K562 (cell line): ENCODE measurements at regions not wholly inside any gene's neighbourhood (a gene's known extent, or its start where the extent isn't known, plus 50 kb on each side); places are given as distances from the start of the nearest gene placed in this dataset.

ENCODE experiments used
- ATAC-seq: fragments of 200-7000 bp; cut with Tn5 transposase; 3 replicates; pipeline ENCODE4 v1.9.1; 2020; ENCODE audit warnings: moderate library complexity
- BruUV-seq: library from RNA; stranded (reverse); fragments of 400-500 nt; replicated peaks from 2 replicates; lab custom pipeline; 2021; lab: Mats Ljungman, UMichigan
- CTCF ChIA-PET: fragments of 300-600 bp; formaldehyde crosslinking; extraction: SDS; loops from one replicate; lab custom pipeline; 2021; ENCODE audit warnings: low intra/inter-chr PET ratio; lab: Yijun Ruan, JAX
- POLR2A ChIA-PET: fragments of 300-600, 350-650 bp; sonication (Branson Sonifier 250); formaldehyde crosslinking; extraction: SDS; loops from one replicate; lab custom pipeline; 2021; ENCODE audit warnings: antibody characterized with exemption, inconsistent platforms; lab: Yijun Ruan, JAX
- DNase-seq, 4 experiments: peaks; one replicate each; pipeline versions ENCODE4 v3.0.0 to v3.0.0-alpha.2; 2011 to 2018; ENCODE audit warnings: low spot score in 3 of 4, mixed read lengths in 3 of 4; ENCODE audit errors: extremely low read depth in 1 of 4
- FAIRE-seq: peaks from 2 replicates; lab custom pipeline; 2011; peaks lifted over from hg19 to GRCh38; lab: Jason Lieb, UNC
- H2AFZ ChIP-seq: 2 replicates; pipeline ENCODE4 v1.6.0; 2011; ENCODE audit warnings: low read depth, low read length, control low read depth, inconsistent platforms
- H3K27ac ChIP-seq: fragments of 200-600 bp; 3 replicates; pipeline ENCODE4 v1.8.0; 2011; ENCODE audit warnings: low read depth, mild to moderate bottlenecking, control low read depth, inconsistent platforms, low read length, moderate library complexity, mixed read lengths; ENCODE audit errors: extremely low read depth
- H3K27me3 ChIP-seq, 2 experiments: fragments of 300-600 bp in 1 of 2; 2 replicates in 1 of 2; 3 replicates in 1 of 2; pipeline versions ENCODE4 v1.6.0 to v1.8.0; 2011; ENCODE audit warnings: inconsistent platforms in 2 of 2, low read length in 2 of 2, mild to moderate bottlenecking in 1 of 2, mixed read lengths in 1 of 2, moderate library complexity in 1 of 2; ENCODE audit not compliant: control insufficient read depth in 2 of 2, insufficient read depth in 2 of 2
- H3K36me3 ChIP-seq: fragments of 300-600 bp; 3 replicates; pipeline ENCODE4 v1.8.0; 2011; ENCODE audit warnings: mild to moderate bottlenecking, low read length, inconsistent platforms; ENCODE audit not compliant: control insufficient read depth, insufficient read depth
- H3K4me1 ChIP-seq, 2 experiments: fragments of 200-600 bp in 1 of 2; replicated peaks in 1 of 2; 2 replicates in 1 of 2; 3 replicates in 1 of 2; pipeline versions ENCODE4 v1.5.1 to v1.8.0; 2011; ENCODE audit warnings: inconsistent platforms in 2 of 2, low read length in 2 of 2, mild to moderate bottlenecking in 1 of 2, mixed read lengths in 1 of 2, moderate library complexity in 1 of 2; ENCODE audit not compliant: control insufficient read depth in 2 of 2, insufficient read depth in 2 of 2
- H3K4me2 ChIP-seq: 2 replicates; pipeline ENCODE4 v1.6.1; 2011; ENCODE audit warnings: low read length, control low read depth, inconsistent platforms, mixed read lengths; ENCODE audit not compliant: insufficient read depth
- H3K4me3 ChIP-seq: fragments of 200-600 bp; sonication (generic), shearing (Covaris generic); 2 replicates; pipeline ENCODE4 v1.5.1; 2016; ENCODE audit warnings: control low read depth, inconsistent platforms
- H3K79me2 ChIP-seq: fragments of 200-600 bp; 3 replicates; pipeline ENCODE4 v1.8.0; 2011; ENCODE audit warnings: low read length, inconsistent platforms; ENCODE audit not compliant: control insufficient read depth, insufficient read depth
- H3K9ac ChIP-seq, 2 experiments: 2 replicates each; pipeline versions ENCODE4 v1.6.0 to v1.6.1; 2011; ENCODE audit warnings: low read depth in 2 of 2, low read length in 2 of 2, control low read depth in 1 of 2, inconsistent platforms in 1 of 2, mild to moderate bottlenecking in 1 of 2, mixed read lengths in 1 of 2; ENCODE audit not compliant: insufficient read depth in 1 of 2
- H3K9me1 ChIP-seq: one replicate; pipeline ENCODE4 v1.6.0; 2011; ENCODE audit warnings: inconsistent platforms, mild to moderate bottlenecking, low read length, moderate library complexity; ENCODE audit not compliant: control insufficient read depth, insufficient read depth
- H3K9me3 ChIP-seq: replicated peaks from 2 replicates; pipeline ENCODE4 v1.5.1; 2011; ENCODE audit warnings: low read depth, low read length, inconsistent platforms; ENCODE audit not compliant: control insufficient read depth, insufficient read depth
- H4K20me1 ChIP-seq: replicated peaks from 2 replicates; pipeline ENCODE4 v1.6.1; 2011; ENCODE audit warnings: low read length, inconsistent platforms, mixed read lengths; ENCODE audit not compliant: control insufficient read depth, insufficient read depth
- HDAC6 ChIP-seq: IDR thresholded peaks from 2 replicates; pipeline ENCODE4 v1.6.1; 2012; ENCODE audit warnings: low read depth, mild to moderate bottlenecking, control low read depth, inconsistent platforms, low read length, moderate library complexity
- NFATC3 ChIP-seq: fragments of 450-650 bp; IDR thresholded peaks from 2 replicates; pipeline ENCODE4 v1.6.1; 2017; ENCODE audit warnings: mild to moderate bottlenecking
- WGBS: fragments of 100-300 bp; shearing (Covaris generic); methylation state at CpG from one replicate; pipeline ENCODE4 v1.1.6; 2016; ENCODE audit warnings: low coverage, mixed read lengths; ENCODE audit not compliant: insufficient coverage; ENCODE audit errors: missing lambda C conversion rate; 5-methylcytosine and 5-hydroxymethylcytosine counted together
- in situ Hi-C: fragments of 300-500 bp; cut with MboI; formaldehyde crosslinking; loops from 4 replicates; pipeline ENCODE4 v1.15.0; 2018; ENCODE audit warnings: inconsistent platforms, mixed read lengths
- intact Hi-C: fragments of 100-400 bp; cut with micrococcal nuclease; formaldehyde crosslinking; loops from 2 replicates; pipeline ENCODE4 v1.14.2; 2022
- TF ChIP-seq, protein P1 (sequence below): sonication (generic); formaldehyde crosslinking; IDR thresholded peaks from 2 replicates; pipeline ENCODE4 v1.8.0; 2022; ENCODE audit warnings: mild to moderate bottlenecking, missing genetic modification reagents
- TF ChIP-seq, protein P2 (sequence below): fragments of 450-650 bp; formaldehyde crosslinking; IDR thresholded peaks from 2 replicates; pipeline ENCODE4 v1.4.0; 2022; ENCODE audit warnings: missing genetic modification characterization

DNA sequence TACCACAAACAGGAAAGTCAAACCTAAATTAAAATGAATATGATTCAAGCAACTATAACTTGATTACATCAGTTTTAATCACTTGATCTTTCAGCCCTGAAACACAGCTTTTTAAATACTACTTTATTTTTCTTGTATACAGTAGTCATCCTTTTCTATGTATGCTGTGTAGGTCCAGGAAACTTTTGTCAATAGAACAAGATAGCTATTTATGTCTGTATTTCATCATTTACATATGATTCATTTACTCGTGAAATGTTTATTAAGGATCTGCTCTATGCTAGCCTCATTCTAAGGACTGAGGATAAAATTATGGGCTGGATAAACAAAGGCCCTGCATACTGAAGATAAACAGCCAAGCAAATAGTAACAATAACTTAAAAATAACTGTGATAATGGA, 930.2 kb downstream of the TFAP2A start:
- no peak overlapping the region for H3K27ac ChIP-seq
- H3K4me1 ChIP-seq = no peaks in the 10 kb centered on the region
- H3K36me3 ChIP-seq = no peaks in the 10 kb centered on the region
- H3K27me3 ChIP-seq = no peaks in the 10 kb centered on the region
- no peak for DNase-seq
- ChIA-PET POLR2A (interaction anchor here (0.6 kb wide), 1 partner anchor 237 kb away, joined by 3 read pairs; no protein-coding TSS in a partner anchor), CTCF (no interaction called here)
- no peaks in the 10 kb centered on the region for H3K9me1 ChIP-seq
- no peak for ATAC-seq
- in situ Hi-C loops (no loop called here), intact Hi-C loops (no loop called here)
- no peak for FAIRE-seq
- H3K4me3 ChIP-seq = no peak overlapping the region
- TF ChIP-seq, protein P1, sequence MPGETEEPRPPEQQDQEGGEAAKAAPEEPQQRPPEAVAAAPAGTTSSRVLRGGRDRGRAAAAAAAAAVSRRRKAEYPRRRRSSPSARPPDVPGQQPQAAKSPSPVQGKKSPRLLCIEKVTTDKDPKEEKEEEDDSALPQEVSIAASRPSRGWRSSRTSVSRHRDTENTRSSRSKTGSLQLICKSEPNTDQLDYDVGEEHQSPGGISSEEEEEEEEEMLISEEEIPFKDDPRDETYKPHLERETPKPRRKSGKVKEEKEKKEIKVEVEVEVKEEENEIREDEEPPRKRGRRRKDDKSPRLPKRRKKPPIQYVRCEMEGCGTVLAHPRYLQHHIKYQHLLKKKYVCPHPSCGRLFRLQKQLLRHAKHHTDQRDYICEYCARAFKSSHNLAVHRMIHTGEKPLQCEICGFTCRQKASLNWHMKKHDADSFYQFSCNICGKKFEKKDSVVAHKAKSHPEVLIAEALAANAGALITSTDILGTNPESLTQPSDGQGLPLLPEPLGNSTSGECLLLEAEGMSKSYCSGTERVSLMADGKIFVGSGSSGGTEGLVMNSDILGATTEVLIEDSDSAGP (CRISPR knock-in tag) = no peak
- TF ChIP-seq NFATC3 = no peak
- TF ChIP-seq, protein P2, sequence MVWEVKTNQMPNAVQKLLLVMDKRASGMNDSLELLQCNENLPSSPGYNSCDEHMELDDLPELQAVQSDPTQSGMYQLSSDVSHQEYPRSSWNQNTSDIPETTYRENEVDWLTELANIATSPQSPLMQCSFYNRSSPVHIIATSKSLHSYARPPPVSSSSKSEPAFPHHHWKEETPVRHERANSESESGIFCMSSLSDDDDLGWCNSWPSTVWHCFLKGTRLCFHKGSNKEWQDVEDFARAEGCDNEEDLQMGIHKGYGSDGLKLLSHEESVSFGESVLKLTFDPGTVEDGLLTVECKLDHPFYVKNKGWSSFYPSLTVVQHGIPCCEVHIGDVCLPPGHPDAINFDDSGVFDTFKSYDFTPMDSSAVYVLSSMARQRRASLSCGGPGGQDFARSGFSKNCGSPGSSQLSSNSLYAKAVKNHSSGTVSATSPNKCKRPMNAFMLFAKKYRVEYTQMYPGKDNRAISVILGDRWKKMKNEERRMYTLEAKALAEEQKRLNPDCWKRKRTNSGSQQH = no peak
- TF ChIP-seq HDAC6 = no peak
- 0% methylated on average over 1 of the region's 1 CpG for WGBS
- no peaks in the 10 kb centered on the region for H4K20me1 ChIP-seq
- BruUV-seq = no TSS peak
- no peaks in the 10 kb centered on the region for H3K9me3 ChIP-seq
- H3K79me2 ChIP-seq = no peaks in the 10 kb centered on the region
- no peak overlapping the region for H2AFZ ChIP-seq
- no peak overlapping the region for H3K4me2 ChIP-seq
- no peak overlapping the region for H3K9ac ChIP-seq
